NCI-H2196 treated with DMSO at 0.1 percent for 48 hours (cell line): ENCODE measurements at regions not wholly inside any gene's neighbourhood (a gene's known extent, or its start where the extent isn't known, plus 50 kb on each side); places are given as distances from the start of the nearest gene placed in this dataset.
"Not testable (repeated sequence)": the region's sequence is repeated elsewhere in the genome, so short reads cannot be mapped to it uniquely, and the experiment has no call there.

Experiments
- DNase-seq: peaks from one replicate; lab custom pipeline; 2025; ENCODE audit not compliant: unreplicated experiment; lab: John Stamatoyannopoulos, UW

- no peak for DNase-seq
Measured at GRCh38 chr13:69283301-69283700, 824.3 kb upstream of the ATXN8OS start.

- no peak for DNase-seq
Measured at GRCh38 chr13:69280399-69280798, 827.2 kb upstream of the ATXN8OS start.

- no peak for DNase-seq
Measured at GRCh38 chr13:69279213-69279612, 828.4 kb upstream of the ATXN8OS start.

- no peak for DNase-seq
Measured at GRCh38 chr13:69274231-69274630, 833.4 kb upstream of the ATXN8OS start.

- peak; percentile 70 for DNase-seq
Measured at GRCh38 chr13:69264362-69265334, 843.0 kb upstream of the ATXN8OS start.

- no peak for DNase-seq
Measured at GRCh38 chr13:69243366-69243765, 864.3 kb upstream of the ATXN8OS start.

GRCh38 chr13:69234171-69234570 is 873.5 kb upstream of the ATXN8OS start:
- no peak for DNase-seq

GRCh38 chr13:69226427-69226826 is 881.2 kb upstream of the ATXN8OS start:
- no peak for DNase-seq

- DNase-seq = not testable (repeated sequence)
Measured at GRCh38 chr13:69221633-69222498, 885.8 kb upstream of the ATXN8OS start.

GRCh38 chr13:69213396-69213795 is 894.2 kb upstream of the ATXN8OS start:
- DNase-seq = no peak

GRCh38 chr13:69204620-69205019 is 903.0 kb upstream of the ATXN8OS start:
- no peak for DNase-seq

- no peak for DNase-seq
Measured at GRCh38 chr13:69202996-69203395, 904.6 kb upstream of the ATXN8OS start.

- DNase-seq = no peak
Measured at GRCh38 chr13:69199664-69200063, 908.0 kb upstream of the ATXN8OS start.

GRCh38 chr13:69198706-69199105 is 908.9 kb upstream of the ATXN8OS start:
- DNase-seq = no peak

GRCh38 chr13:69194130-69194529 is 913.5 kb upstream of the ATXN8OS start:
- no peak for DNase-seq

- DNase-seq = no peak
Measured at GRCh38 chr13:69180034-69180433, 927.6 kb upstream of the ATXN8OS start.

- DNase-seq = no peak
Measured at GRCh38 chr13:69178000-69178399, 929.6 kb upstream of the ATXN8OS start.

GRCh38 chr13:69168436-69168835 is 939.2 kb upstream of the ATXN8OS start:
- no peak for DNase-seq

- DNase-seq = no peak
Measured at GRCh38 chr13:69155136-69155535, 952.5 kb upstream of the ATXN8OS start.

GRCh38 chr13:69142101-69142500 is 965.5 kb upstream of the ATXN8OS start:
- DNase-seq = no peak

- no peak for DNase-seq
Measured at GRCh38 chr13:69124996-69125395, 982.6 kb upstream of the ATXN8OS start.
